Liver (tissue), 8 donors: ENCODE measurements at regions not wholly inside any gene's neighbourhood (a gene's known extent, or its start where the extent isn't known, plus 50 kb on each side); places are given as distances from the start of the nearest gene placed in this dataset.

ENCODE experiments used
- DNase-seq: peaks from one replicate; pipeline ENCODE4 v3.0.0-alpha.2; 2017; ENCODE audit warnings: low spot score
- H3K27ac ChIP-seq, 2 donors: one replicate each; pipeline ENCODE4 v1.7.0; 2013; ENCODE audit warnings: inconsistent platforms in 2 of 2, low read length in 2 of 2, control low read depth in 1 of 2, low read depth in 1 of 2, mild to moderate bottlenecking in 1 of 2
- H3K27me3 ChIP-seq, 4 donors: one replicate each; pipeline versions ENCODE4 v1.6.1 to v1.7.0; 2013; ENCODE audit warnings: low read length in 3 of 4, inconsistent platforms in 1 of 4, mild to moderate bottlenecking in 1 of 4, moderate library complexity in 1 of 4; ENCODE audit not compliant: control insufficient read depth in 4 of 4, insufficient read depth in 4 of 4
- H3K36me3 ChIP-seq, 4 donors: one replicate each; pipeline versions ENCODE4 v1.6.1 to v1.7.0; 2013; ENCODE audit warnings: low read length in 3 of 4, mild to moderate bottlenecking in 3 of 4, low read depth in 1 of 4, moderate library complexity in 1 of 4; ENCODE audit not compliant: control insufficient read depth in 4 of 4, insufficient read depth in 3 of 4
- H3K4me1 ChIP-seq, 4 donors: one replicate each; pipeline versions ENCODE4 v1.6.1 to v1.7.0; 2013; ENCODE audit warnings: low read length in 3 of 4, mild to moderate bottlenecking in 3 of 4, moderate library complexity in 1 of 4; ENCODE audit not compliant: control insufficient read depth in 4 of 4, insufficient read depth in 4 of 4
- H3K4me3 ChIP-seq, 3 donors: one replicate each; pipeline versions ENCODE4 v1.6.1 to v1.7.0; 2013; ENCODE audit warnings: low read length in 3 of 3, control low read depth in 1 of 3, low read depth in 1 of 3, mild to moderate bottlenecking in 1 of 3
- H3K9ac ChIP-seq, 2 donors: one replicate each; pipeline ENCODE4 v1.7.0; 2013; ENCODE audit warnings: low read length in 2 of 2, mild to moderate bottlenecking in 2 of 2, moderate library complexity in 2 of 2, control low read depth in 1 of 2, low read depth in 1 of 2
- H3K9me3 ChIP-seq, 4 donors: one replicate each; pipeline versions ENCODE4 v1.6.1 to v1.7.0; 2013; ENCODE audit warnings: low read length in 3 of 4; ENCODE audit not compliant: control insufficient read depth in 4 of 4
- ATF3 ChIP-seq: IDR thresholded peaks from 2 replicates; pipeline ENCODE4 v1.6.1; 2016; ENCODE audit warnings: antibody characterized with exemption
- EGR1 ChIP-seq, 2 donors: IDR thresholded peaks; 2 replicates each; pipeline ENCODE4 v1.6.1; 2016 to 2018; ENCODE audit warnings: antibody characterized with exemption in 2 of 2, low read depth in 2 of 2
- FOXA1 ChIP-seq: IDR thresholded peaks from 2 replicates; pipeline ENCODE4 v1.6.1; 2016; ENCODE audit warnings: antibody characterized with exemption
- FOXA2 ChIP-seq: IDR thresholded peaks from 2 replicates; pipeline ENCODE4 v1.6.1; 2016; ENCODE audit warnings: antibody characterized with exemption
- GABPA ChIP-seq, 2 donors: IDR thresholded peaks in 1 of 2; conservative IDR thresholded peaks in 1 of 2; 2 replicates each; pipeline ENCODE4 v1.6.1; 2016; ENCODE audit warnings: antibody characterized with exemption in 2 of 2, mild to moderate bottlenecking in 1 of 2, moderate library complexity in 1 of 2
- HNF4A ChIP-seq, 2 donors: conservative IDR thresholded peaks; 2 replicates each; pipeline ENCODE4 v1.6.1; 2016; ENCODE audit warnings: antibody characterized with exemption in 2 of 2, mild to moderate bottlenecking in 2 of 2
- HNF4G ChIP-seq: IDR thresholded peaks from 2 replicates; pipeline ENCODE4 v1.6.1; 2016; ENCODE audit warnings: antibody characterized with exemption
- JUND ChIP-seq, 2 donors: IDR thresholded peaks; 2 replicates each; pipeline ENCODE4 v1.6.1; 2016; ENCODE audit warnings: antibody characterized with exemption in 2 of 2
- MAX ChIP-seq: IDR thresholded peaks from 2 replicates; pipeline ENCODE4 v1.6.1; 2016; ENCODE audit warnings: antibody characterized with exemption
- NR2F2 ChIP-seq: IDR thresholded peaks from 2 replicates; pipeline ENCODE4 v1.6.1; 2016; ENCODE audit warnings: antibody characterized with exemption
- RAD21 ChIP-seq, 2 donors: IDR thresholded peaks; 2 replicates each; pipeline ENCODE4 v1.6.1; 2016; ENCODE audit warnings: antibody characterized with exemption in 2 of 2, mild to moderate bottlenecking in 2 of 2
- REST ChIP-seq: IDR thresholded peaks from 2 replicates; pipeline ENCODE4 v1.6.1; 2016; ENCODE audit warnings: antibody characterized with exemption, mild to moderate bottlenecking
- RXRA ChIP-seq, 2 donors: IDR thresholded peaks; 2 replicates each; pipeline ENCODE4 v1.6.1; 2017 to 2018; ENCODE audit warnings: antibody characterized with exemption in 2 of 2, mild to moderate bottlenecking in 1 of 2
- SP1 ChIP-seq: IDR thresholded peaks from 2 replicates; pipeline ENCODE4 v1.6.1; 2018; ENCODE audit warnings: antibody characterized with exemption, mild to moderate bottlenecking
- TAF1 ChIP-seq: conservative IDR thresholded peaks from 2 replicates; pipeline ENCODE4 v1.6.1; 2016; ENCODE audit warnings: antibody characterized with exemption, mild to moderate bottlenecking
- YY1 ChIP-seq: IDR thresholded peaks from 2 replicates; pipeline ENCODE4 v1.6.1; 2016; ENCODE audit warnings: antibody characterized with exemption, mild to moderate bottlenecking
- WGBS: extraction: QIAGEN DNeasy Blood & Tissue Kit; methylation state at CpG from one replicate; pipeline ENCODE4 v1.1.7; 2013; 5-methylcytosine and 5-hydroxymethylcytosine counted together
- TF ChIP-seq, protein P1 (sequence below): fragments of 150-350 bp; IDR thresholded peaks from 2 replicates; pipeline ENCODE4 v1.5.1; 2017; ENCODE audit warnings: improper control_type of control experiment, low read depth, low read length; ENCODE audit not compliant: missing input control
- TF ChIP-seq, protein P2 (sequence below): IDR thresholded peaks from 2 replicates; pipeline ENCODE4 v1.6.1; 2016; ENCODE audit warnings: antibody characterized with exemption
- donor health status: healthy.
- donor health status: healthy.
- donor health status: healthy.
- donor health status: healthy.
- donor health status: healthy.

- no peak for DNase-seq
- no peaks in the 10 kb centered on the region for H3K4me1 ChIP-seq
- H3K27me3 ChIP-seq: no peaks in the 10 kb centered on the region
- WGBS: 80% methylated on average over 1 of the region's 1 CpG
- TF ChIP-seq, protein P1, sequence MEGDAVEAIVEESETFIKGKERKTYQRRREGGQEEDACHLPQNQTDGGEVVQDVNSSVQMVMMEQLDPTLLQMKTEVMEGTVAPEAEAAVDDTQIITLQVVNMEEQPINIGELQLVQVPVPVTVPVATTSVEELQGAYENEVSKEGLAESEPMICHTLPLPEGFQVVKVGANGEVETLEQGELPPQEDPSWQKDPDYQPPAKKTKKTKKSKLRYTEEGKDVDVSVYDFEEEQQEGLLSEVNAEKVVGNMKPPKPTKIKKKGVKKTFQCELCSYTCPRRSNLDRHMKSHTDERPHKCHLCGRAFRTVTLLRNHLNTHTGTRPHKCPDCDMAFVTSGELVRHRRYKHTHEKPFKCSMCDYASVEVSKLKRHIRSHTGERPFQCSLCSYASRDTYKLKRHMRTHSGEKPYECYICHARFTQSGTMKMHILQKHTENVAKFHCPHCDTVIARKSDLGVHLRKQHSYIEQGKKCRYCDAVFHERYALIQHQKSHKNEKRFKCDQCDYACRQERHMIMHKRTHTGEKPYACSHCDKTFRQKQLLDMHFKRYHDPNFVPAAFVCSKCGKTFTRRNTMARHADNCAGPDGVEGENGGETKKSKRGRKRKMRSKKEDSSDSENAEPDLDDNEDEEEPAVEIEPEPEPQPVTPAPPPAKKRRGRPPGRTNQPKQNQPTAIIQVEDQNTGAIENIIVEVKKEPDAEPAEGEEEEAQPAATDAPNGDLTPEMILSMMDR: no peak
- no peak for TF ChIP-seq HNF4G
- no peak for TF ChIP-seq MAX
- TF ChIP-seq, protein P2, sequence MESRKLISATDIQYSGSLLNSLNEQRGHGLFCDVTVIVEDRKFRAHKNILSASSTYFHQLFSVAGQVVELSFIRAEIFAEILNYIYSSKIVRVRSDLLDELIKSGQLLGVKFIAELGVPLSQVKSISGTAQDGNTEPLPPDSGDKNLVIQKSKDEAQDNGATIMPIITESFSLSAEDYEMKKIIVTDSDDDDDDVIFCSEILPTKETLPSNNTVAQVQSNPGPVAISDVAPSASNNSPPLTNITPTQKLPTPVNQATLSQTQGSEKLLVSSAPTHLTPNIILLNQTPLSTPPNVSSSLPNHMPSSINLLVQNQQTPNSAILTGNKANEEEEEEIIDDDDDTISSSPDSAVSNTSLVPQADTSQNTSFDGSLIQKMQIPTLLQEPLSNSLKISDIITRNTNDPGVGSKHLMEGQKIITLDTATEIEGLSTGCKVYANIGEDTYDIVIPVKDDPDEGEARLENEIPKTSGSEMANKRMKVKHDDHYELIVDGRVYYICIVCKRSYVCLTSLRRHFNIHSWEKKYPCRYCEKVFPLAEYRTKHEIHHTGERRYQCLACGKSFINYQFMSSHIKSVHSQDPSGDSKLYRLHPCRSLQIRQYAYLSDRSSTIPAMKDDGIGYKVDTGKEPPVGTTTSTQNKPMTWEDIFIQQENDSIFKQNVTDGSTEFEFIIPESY: no peak
- TF ChIP-seq FOXA2: no peak
- TF ChIP-seq FOXA1: no peak
- no peak for TF ChIP-seq JUND (IDR thresholded peaks at IDR 0.05)
- TF ChIP-seq RXRA (IDR thresholded peaks at IDR 0.05): no peak
- no peak for TF ChIP-seq SP1
- no peak for TF ChIP-seq NR2F2
- no peak for TF ChIP-seq GABPA (IDR thresholded peaks at IDR 0.05 in 1 of 2, conservative IDR thresholded peaks at IDR 0.05 in 1 of 2)
- no peak for TF ChIP-seq ATF3
- no peak for TF ChIP-seq REST
- no peak for TF ChIP-seq YY1
- TF ChIP-seq EGR1 (IDR thresholded peaks at IDR 0.05; ENCODE audit: low read depth in 2 of 2): no peak
- no peak for TF ChIP-seq TAF1
- no peak for TF ChIP-seq RAD21 (IDR thresholded peaks at IDR 0.05)
- no peak for TF ChIP-seq HNF4A (conservative IDR thresholded peaks at IDR 0.05)
- no peak overlapping the region for H3K4me3 ChIP-seq
- no peaks in the 10 kb centered on the region for H3K36me3 ChIP-seq
- H3K9me3 ChIP-seq: no peaks in the 10 kb centered on the region
- no peak overlapping the region for H3K27ac ChIP-seq
- no peak overlapping the region for H3K9ac ChIP-seq
Observed at GRCh38 chr4:20326460-20326859, 74.8 kb downstream of the SLIT2 start.
